ENCODE measurements at regions not wholly inside any gene's neighbourhood (a gene's known extent, or its start where the extent isn't known, plus 50 kb on each side); places are given as distances from the start of the nearest gene placed in this dataset.

- TF ChIP-seq CTCF (IDR thresholded peaks at IDR 0.05) = no peak
- no peak for TF ChIP-seq SIN3A (IDR thresholded peaks at IDR 0.05; ENCODE audit: borderline replicate concordance, insufficient read depth, low read depth, low read length)
- TF ChIP-seq POLR2AphosphoS5 (IDR thresholded peaks at IDR 0.05; ENCODE audit: low read depth, low read length) = no peak
Observed at GRCh38 chr18:55918444-55918843, 330.5 kb upstream of the TCF4 start.

Data from Panc1 (cell line).